ENCODE measurements at regions not wholly inside any gene's neighbourhood (a gene's known extent, or its start where the extent isn't known, plus 50 kb on each side); places are given as distances from the start of the nearest gene placed in this dataset.

- H3K27me3 ChIP-seq (ENCODE audit: control insufficient read depth in 4 of 4, insufficient read depth in 4 of 4, low read length in 3 of 4): no peaks in the 10 kb centered on the region
- H3K4me3 ChIP-seq (ENCODE audit: low read depth in 1 of 3, low read length in 3 of 3): no peak overlapping the region
- H3K4me1 ChIP-seq (ENCODE audit: control insufficient read depth in 4 of 4, insufficient read depth in 4 of 4, low read length in 3 of 4): no peaks in the 10 kb centered on the region
- no peaks in the 10 kb centered on the region for H3K9me3 ChIP-seq (ENCODE audit: control insufficient read depth in 4 of 4, low read length in 3 of 4)
- WGBS: 97% methylated on average over 4 of the region's 4 CpGs
- no peaks in the 10 kb centered on the region for H3K36me3 ChIP-seq (ENCODE audit: control insufficient read depth in 4 of 4, insufficient read depth in 3 of 4, low read depth in 1 of 4, low read length in 3 of 4)
- no peak overlapping the region for H3K27ac ChIP-seq (ENCODE audit: low read depth in 1 of 2, low read length in 2 of 2)
- TF ChIP-seq TAF1 (conservative IDR thresholded peaks at IDR 0.05) (no peak), FOXA2 (IDR thresholded peaks at IDR 0.05) (no peak), HNF4A (conservative IDR thresholded peaks at IDR 0.05) (no peak), RAD21 (IDR thresholded peaks at IDR 0.05) (no peak), YY1 (IDR thresholded peaks at IDR 0.05) (no peak), CTCF (IDR thresholded peaks at IDR 0.05; ENCODE audit: low read depth, low read length, missing input control) (no peak), SP1 (IDR thresholded peaks at IDR 0.05) (no peak), RXRA (IDR thresholded peaks at IDR 0.05) (no peak), REST (IDR thresholded peaks at IDR 0.05) (no peak), MAX (IDR thresholded peaks at IDR 0.05) (no peak), HNF4G (IDR thresholded peaks at IDR 0.05) (no peak), JUND (IDR thresholded peaks at IDR 0.05) (no peak), GABPA (IDR thresholded peaks at IDR 0.05 in 1 of 2, conservative IDR thresholded peaks at IDR 0.05 in 1 of 2) (no peak), NR2F2 (IDR thresholded peaks at IDR 0.05) (no peak), EGR1 (IDR thresholded peaks at IDR 0.05; ENCODE audit: low read depth in 2 of 2) (no peak)
- no peak overlapping the region for H3K9ac ChIP-seq (ENCODE audit: low read depth in 1 of 2, low read length in 2 of 2)
- no peak for DNase-seq (ENCODE audit: low spot score)
Measured at GRCh38 chr17:31788956-31789355, 70.1 kb downstream of the COPRS start.

GRCh38 chr17:31788571-31788946 lies 70.5 kb downstream of the COPRS start:
- TF ChIP-seq EGR1 (IDR thresholded peaks at IDR 0.05; ENCODE audit: low read depth in 2 of 2) (no peak), RXRA (IDR thresholded peaks at IDR 0.05) (no peak), ZBTB33 (IDR thresholded peaks at IDR 0.05) (no peak), JUND (IDR thresholded peaks at IDR 0.05) (no peak), HNF4G (IDR thresholded peaks at IDR 0.05) (no peak), SP1 (IDR thresholded peaks at IDR 0.05) (no peak), NR2F2 (IDR thresholded peaks at IDR 0.05) (no peak), CTCF (IDR thresholded peaks at IDR 0.05; ENCODE audit: low read depth, low read length, missing input control) (no peak), ATF3 (IDR thresholded peaks at IDR 0.05) (no peak), HNF4A (conservative IDR thresholded peaks at IDR 0.05) (no peak), YY1 (IDR thresholded peaks at IDR 0.05) (no peak), MAX (IDR thresholded peaks at IDR 0.05) (no peak), GABPA (IDR thresholded peaks at IDR 0.05 in 1 of 2, conservative IDR thresholded peaks at IDR 0.05 in 1 of 2) (no peak), FOXA1 (IDR thresholded peaks at IDR 0.05) (no peak), RAD21 (IDR thresholded peaks at IDR 0.05) (no peak)
- H3K36me3 ChIP-seq (ENCODE audit: control insufficient read depth in 4 of 4, insufficient read depth in 3 of 4, low read depth in 1 of 4, low read length in 3 of 4): no peaks in the 10 kb centered on the region
- no peak overlapping the region for H3K27ac ChIP-seq (ENCODE audit: low read depth in 1 of 2, low read length in 2 of 2)
- WGBS: 77% methylated on average over 3 of the region's 3 CpGs
- H3K9me3 ChIP-seq (ENCODE audit: control insufficient read depth in 4 of 4, low read length in 3 of 4): no peaks in the 10 kb centered on the region
- H3K9ac ChIP-seq (ENCODE audit: low read depth in 1 of 2, low read length in 2 of 2): no peak overlapping the region
- no peak overlapping the region for H3K4me3 ChIP-seq (ENCODE audit: low read depth in 1 of 3, low read length in 3 of 3)
- no peak for DNase-seq (ENCODE audit: low spot score)
- no peaks in the 10 kb centered on the region for H3K4me1 ChIP-seq (ENCODE audit: control insufficient read depth in 4 of 4, insufficient read depth in 4 of 4, low read length in 3 of 4)
- H3K27me3 ChIP-seq (ENCODE audit: control insufficient read depth in 4 of 4, insufficient read depth in 4 of 4, low read length in 3 of 4): no peaks in the 10 kb centered on the region

Data from liver (tissue), 8 donors.